GM10266 (cell line): ENCODE measurements at regions not wholly inside any gene's neighbourhood (a gene's known extent, or its start where the extent isn't known, plus 50 kb on each side); places are given as distances from the start of the nearest gene placed in this dataset.

ENCODE experiments used
- DNase-seq: peaks from one replicate; pipeline ENCODE4 v3.0.0; 2012; ENCODE audit errors: extremely low spot score
- CTCF ChIP-seq: IDR thresholded peaks from 2 replicates; pipeline ENCODE4 v1.5.1; 2012; ENCODE audit warnings: mild to moderate bottlenecking, low read depth; ENCODE audit not compliant: control insufficient read depth, insufficient read depth; ENCODE audit errors: missing control alignments

- TF ChIP-seq CTCF, result no peak
Observed at GRCh38 chr17:69871318-69871717, 203.7 kb upstream of the KCNJ16 start.

GRCh38 chr17:69872675-69873262 is 202.3 kb upstream of the KCNJ16 start:
- TF ChIP-seq CTCF, result no peak
- no peak for DNase-seq

More at GRCh38 chr17:69871318-69871717, 203.7 kb upstream of the KCNJ16 start:
- DNase-seq, result no peak

- no peak for TF ChIP-seq CTCF
- DNase-seq, result no peak
Observed at GRCh38 chr17:69874175-69874670, 200.8 kb upstream of the KCNJ16 start.

- DNase-seq, result no peak
- no peak for TF ChIP-seq CTCF
Observed at GRCh38 chr17:69876757-69877156, 198.3 kb upstream of the KCNJ16 start.

- no peak for TF ChIP-seq CTCF
- DNase-seq, result no peak
Observed at GRCh38 chr17:69878661-69879060, 196.4 kb upstream of the KCNJ16 start.

GRCh38 chr17:69879576-69879975 is 195.4 kb upstream of the KCNJ16 start:
- no peak for TF ChIP-seq CTCF
- DNase-seq, result no peak

GRCh38 chr17:69880591-69881112 is 194.4 kb upstream of the KCNJ16 start:
- no peak for DNase-seq
- TF ChIP-seq CTCF, result no peak
